ENCODE measurements at regions not wholly inside any gene's neighbourhood (a gene's known extent, or its start where the extent isn't known, plus 50 kb on each side); places are given as distances from the start of the nearest gene placed in this dataset.
A peak's percentile ranks its signal among the peaks of the same experiment; 100 is the strongest.

DNA sequence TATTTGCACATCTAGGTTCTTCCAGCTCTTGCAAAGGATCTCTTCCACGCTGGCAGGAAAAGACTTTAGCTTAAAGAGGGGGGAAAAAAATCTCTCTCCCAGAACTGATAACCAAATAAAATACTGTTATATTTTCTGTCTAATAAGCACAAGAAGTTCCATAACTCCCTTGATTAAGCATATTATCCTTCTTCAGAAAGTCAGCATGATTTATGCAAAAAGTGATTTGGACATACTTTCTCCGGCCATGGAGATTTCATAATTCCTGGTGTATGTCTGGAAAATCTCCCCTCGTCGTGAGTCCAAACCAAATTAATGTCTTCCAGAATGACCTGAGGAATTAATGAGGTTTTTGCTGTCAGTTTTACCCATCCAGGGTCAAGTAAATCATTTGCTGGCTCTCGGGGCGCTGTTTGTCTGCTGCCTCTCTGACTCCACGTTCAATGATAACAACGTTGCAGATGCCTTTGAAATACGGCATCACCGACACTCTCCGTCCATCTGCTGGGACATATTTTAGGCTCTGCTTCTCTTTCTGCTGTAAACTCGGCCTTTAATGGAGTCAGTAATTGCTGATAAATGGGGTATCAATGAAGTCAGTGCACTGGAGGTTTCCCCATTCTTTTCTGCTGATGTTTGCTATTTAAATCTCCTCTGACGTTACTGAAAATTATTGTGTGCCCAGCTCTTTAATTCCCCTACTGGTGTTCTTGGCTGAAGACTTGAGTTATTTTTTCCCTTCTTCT lies 112.9 kb downstream of the HLX start (continued):
- TF ChIP-seq, protein P1, sequence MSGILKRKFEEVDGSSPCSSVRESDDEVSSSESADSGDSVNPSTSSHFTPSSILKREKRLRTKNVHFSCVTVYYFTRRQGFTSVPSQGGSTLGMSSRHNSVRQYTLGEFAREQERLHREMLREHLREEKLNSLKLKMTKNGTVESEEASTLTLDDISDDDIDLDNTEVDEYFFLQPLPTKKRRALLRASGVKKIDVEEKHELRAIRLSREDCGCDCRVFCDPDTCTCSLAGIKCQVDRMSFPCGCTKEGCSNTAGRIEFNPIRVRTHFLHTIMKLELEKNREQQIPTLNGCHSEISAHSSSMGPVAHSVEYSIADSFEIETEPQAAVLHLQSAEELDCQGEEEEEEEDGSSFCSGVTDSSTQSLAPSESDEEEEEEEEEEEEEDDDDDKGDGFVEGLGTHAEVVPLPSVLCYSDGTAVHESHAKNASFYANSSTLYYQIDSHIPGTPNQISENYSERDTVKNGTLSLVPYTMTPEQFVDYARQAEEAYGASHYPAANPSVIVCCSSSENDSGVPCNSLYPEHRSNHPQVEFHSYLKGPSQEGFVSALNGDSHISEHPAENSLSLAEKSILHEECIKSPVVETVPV (CRISPR knock-in tag; IDR thresholded peaks at IDR 0.05), result no peak; the same call in 1 of the 2 replicates
- no peak for TF ChIP-seq ZFP30 (CRISPR knock-in tag; IDR thresholded peaks at IDR 0.05)
- TF ChIP-seq ESRRG (CRISPR knock-in tag; IDR thresholded peaks at IDR 0.05), result no peak
- TF ChIP-seq, protein P2, sequence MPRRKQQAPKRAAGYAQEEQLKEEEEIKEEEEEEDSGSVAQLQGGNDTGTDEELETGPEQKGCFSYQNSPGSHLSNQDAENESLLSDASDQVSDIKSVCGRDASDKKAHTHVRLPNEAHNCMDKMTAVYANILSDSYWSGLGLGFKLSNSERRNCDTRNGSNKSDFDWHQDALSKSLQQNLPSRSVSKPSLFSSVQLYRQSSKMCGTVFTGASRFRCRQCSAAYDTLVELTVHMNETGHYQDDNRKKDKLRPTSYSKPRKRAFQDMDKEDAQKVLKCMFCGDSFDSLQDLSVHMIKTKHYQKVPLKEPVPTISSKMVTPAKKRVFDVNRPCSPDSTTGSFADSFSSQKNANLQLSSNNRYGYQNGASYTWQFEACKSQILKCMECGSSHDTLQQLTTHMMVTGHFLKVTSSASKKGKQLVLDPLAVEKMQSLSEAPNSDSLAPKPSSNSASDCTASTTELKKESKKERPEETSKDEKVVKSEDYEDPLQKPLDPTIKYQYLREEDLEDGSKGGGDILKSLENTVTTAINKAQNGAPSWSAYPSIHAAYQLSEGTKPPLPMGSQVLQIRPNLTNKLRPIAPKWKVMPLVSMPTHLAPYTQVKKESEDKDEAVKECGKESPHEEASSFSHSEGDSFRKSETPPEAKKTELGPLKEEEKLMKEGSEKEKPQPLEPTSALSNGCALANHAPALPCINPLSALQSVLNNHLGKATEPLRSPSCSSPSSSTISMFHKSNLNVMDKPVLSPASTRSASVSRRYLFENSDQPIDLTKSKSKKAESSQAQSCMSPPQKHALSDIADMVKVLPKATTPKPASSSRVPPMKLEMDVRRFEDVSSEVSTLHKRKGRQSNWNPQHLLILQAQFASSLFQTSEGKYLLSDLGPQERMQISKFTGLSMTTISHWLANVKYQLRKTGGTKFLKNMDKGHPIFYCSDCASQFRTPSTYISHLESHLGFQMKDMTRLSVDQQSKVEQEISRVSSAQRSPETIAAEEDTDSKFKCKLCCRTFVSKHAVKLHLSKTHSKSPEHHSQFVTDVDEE (CRISPR knock-in tag; IDR thresholded peaks at IDR 0.05), result 0 out of 2 replicates have a peak, but pooled peaks have one; percentile 54
- TF ChIP-seq TOX (CRISPR knock-in tag; IDR thresholded peaks at IDR 0.05; ENCODE audit: borderline replicate concordance), result peak; percentile 99
- peak; percentile 82; the same call in 1 of the 2 replicates for TF ChIP-seq RARB (CRISPR knock-in tag; IDR thresholded peaks at IDR 0.05)
- TF ChIP-seq, protein P3, sequence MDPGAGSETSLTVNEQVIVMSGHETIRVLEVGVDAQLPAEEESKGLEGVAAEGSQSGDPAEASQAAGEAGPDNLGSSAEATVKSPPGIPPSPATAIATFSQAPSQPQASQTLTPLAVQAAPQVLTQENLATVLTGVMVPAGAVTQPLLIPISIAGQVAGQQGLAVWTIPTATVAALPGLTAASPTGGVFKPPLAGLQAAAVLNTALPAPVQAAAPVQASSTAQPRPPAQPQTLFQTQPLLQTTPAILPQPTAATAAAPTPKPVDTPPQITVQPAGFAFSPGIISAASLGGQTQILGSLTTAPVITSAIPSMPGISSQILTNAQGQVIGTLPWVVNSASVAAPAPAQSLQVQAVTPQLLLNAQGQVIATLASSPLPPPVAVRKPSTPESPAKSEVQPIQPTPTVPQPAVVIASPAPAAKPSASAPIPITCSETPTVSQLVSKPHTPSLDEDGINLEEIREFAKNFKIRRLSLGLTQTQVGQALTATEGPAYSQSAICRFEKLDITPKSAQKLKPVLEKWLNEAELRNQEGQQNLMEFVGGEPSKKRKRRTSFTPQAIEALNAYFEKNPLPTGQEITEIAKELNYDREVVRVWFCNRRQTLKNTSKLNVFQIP (CRISPR knock-in tag; IDR thresholded peaks at IDR 0.05; ENCODE audit: borderline replicate concordance, low read depth), result no peak

DNA sequence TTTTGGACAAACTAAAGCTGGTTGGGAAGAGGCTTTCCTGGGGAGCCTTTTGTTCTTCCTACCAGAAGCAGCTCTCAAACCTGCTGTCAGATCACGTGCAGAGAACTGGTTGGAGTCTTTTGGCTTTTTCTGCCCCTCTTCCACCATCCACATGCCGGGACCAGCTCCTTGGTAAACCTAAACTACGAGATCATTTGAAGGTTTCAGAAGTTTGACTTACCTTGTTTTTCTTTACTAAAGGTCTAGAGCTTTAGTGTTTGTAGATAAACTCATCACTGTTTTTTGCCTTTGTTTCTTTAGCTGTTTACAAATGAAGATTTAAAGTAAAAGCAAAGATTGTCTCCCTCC lies 113.4 kb downstream of the HLX start:
- ATAC-seq, result no peak
- TF ChIP-seq ISL1 (CRISPR knock-in tag; IDR thresholded peaks at IDR 0.05) (no peak), TOX (CRISPR knock-in tag; IDR thresholded peaks at IDR 0.05; ENCODE audit: borderline replicate concordance) (no peak), SNAI2 (CRISPR knock-in tag; IDR thresholded peaks at IDR 0.05) (no peak), BACH2 (CRISPR knock-in tag; IDR thresholded peaks at IDR 0.05; ENCODE audit: borderline replicate concordance) (no peak), RARB (CRISPR knock-in tag; IDR thresholded peaks at IDR 0.05) (no peak), ZNF565 (CRISPR knock-in tag; conservative IDR thresholded peaks at IDR 0.05; ENCODE audit: low read depth) (no peak), PPARA (CRISPR knock-in tag; IDR thresholded peaks at IDR 0.05; ENCODE audit: borderline replicate concordance) (no peak), ZFP30 (CRISPR knock-in tag; IDR thresholded peaks at IDR 0.05) (no peak), ZNF70 (CRISPR knock-in tag; IDR thresholded peaks at IDR 0.05) (no peak), ESRRG (CRISPR knock-in tag; IDR thresholded peaks at IDR 0.05) (no peak), TCF4 (CRISPR knock-in tag; IDR thresholded peaks at IDR 0.05; ENCODE audit: borderline replicate concordance) (no peak), ZFP3 (CRISPR knock-in tag; IDR thresholded peaks at IDR 0.05) (no peak), ZNF8 (CRISPR knock-in tag; IDR thresholded peaks at IDR 0.05) (no peak)
- TF ChIP-seq, protein P3 (CRISPR knock-in tag; IDR thresholded peaks at IDR 0.05; ENCODE audit: borderline replicate concordance, low read depth), result no peak
- TF ChIP-seq, protein P4, sequence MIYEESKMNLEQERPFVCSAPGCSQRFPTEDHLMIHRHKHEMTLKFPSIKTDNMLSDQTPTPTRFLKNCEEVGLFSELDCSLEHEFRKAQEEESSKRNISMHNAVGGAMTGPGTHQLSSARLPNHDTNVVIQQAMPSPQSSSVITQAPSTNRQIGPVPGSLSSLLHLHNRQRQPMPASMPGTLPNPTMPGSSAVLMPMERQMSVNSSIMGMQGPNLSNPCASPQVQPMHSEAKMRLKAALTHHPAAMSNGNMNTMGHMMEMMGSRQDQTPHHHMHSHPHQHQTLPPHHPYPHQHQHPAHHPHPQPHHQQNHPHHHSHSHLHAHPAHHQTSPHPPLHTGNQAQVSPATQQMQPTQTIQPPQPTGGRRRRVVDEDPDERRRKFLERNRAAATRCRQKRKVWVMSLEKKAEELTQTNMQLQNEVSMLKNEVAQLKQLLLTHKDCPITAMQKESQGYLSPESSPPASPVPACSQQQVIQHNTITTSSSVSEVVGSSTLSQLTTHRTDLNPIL (CRISPR knock-in tag; IDR thresholded peaks at IDR 0.05; ENCODE audit: low read depth), result no peak
- TF ChIP-seq, protein P2 (CRISPR knock-in tag; IDR thresholded peaks at IDR 0.05), result no peak
- TF ChIP-seq, protein P1 (CRISPR knock-in tag; IDR thresholded peaks at IDR 0.05), result no peak
- TF ChIP-seq, protein P5, sequence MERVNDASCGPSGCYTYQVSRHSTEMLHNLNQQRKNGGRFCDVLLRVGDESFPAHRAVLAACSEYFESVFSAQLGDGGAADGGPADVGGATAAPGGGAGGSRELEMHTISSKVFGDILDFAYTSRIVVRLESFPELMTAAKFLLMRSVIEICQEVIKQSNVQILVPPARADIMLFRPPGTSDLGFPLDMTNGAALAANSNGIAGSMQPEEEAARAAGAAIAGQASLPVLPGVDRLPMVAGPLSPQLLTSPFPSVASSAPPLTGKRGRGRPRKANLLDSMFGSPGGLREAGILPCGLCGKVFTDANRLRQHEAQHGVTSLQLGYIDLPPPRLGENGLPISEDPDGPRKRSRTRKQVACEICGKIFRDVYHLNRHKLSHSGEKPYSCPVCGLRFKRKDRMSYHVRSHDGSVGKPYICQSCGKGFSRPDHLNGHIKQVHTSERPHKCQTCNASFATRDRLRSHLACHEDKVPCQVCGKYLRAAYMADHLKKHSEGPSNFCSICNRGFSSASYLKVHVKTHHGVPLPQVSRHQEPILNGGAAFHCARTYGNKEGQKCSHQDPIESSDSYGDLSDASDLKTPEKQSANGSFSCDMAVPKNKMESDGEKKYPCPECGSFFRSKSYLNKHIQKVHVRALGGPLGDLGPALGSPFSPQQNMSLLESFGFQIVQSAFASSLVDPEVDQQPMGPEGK (CRISPR knock-in tag; IDR thresholded peaks at IDR 0.05; ENCODE audit: borderline replicate concordance), result no peak
